ENCODE measurements at regions not wholly inside any gene's neighbourhood (a gene's known extent, or its start where the extent isn't known, plus 50 kb on each side); places are given as distances from the start of the nearest gene placed in this dataset.
A peak's percentile ranks its signal among the peaks of the same experiment; 100 is the strongest.
"Not testable (repeated sequence)": the region's sequence is repeated elsewhere in the genome, so short reads cannot be mapped to it uniquely, and the experiment has no call there.

- DNase-seq (ENCODE audit: low spot score) = no peak
Observed at GRCh38 chr4:124105212-124105611, 607.3 kb downstream of the ANKRD50 start.

GRCh38 chr4:124111411-124111810, 601.1 kb downstream of the ANKRD50 start:
- no peak for DNase-seq (ENCODE audit: low spot score)

DNA sequence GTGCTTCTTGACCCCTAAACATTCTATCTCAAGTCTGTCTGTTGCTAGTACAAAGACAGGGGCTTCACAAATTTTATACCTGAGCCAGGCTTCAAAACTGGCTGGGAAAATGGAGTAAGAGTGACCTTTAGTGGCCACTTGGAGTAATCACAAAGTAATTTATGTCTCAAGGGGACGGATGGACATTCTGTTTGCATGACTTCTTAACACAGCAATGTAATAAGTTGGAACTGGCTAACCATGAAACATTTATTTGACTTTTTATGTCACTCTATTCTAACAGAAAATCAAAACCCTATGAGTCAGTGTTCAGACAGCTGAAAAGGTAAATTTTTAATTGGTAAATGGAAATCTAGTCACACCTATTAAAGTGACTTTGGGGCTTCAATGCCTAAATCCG, 600.6 kb downstream of the ANKRD50 start:
- peak; percentile 54 for DNase-seq (ENCODE audit: low spot score)

GRCh38 chr4:124118061-124118460, 594.5 kb downstream of the ANKRD50 start:
- DNase-seq (ENCODE audit: low spot score) = no peak

- DNase-seq (ENCODE audit: low spot score) = no peak
Observed at GRCh38 chr4:124121461-124121971, 591.0 kb downstream of the ANKRD50 start.

- DNase-seq (ENCODE audit: low spot score) = no peak
Observed at GRCh38 chr4:124123181-124123580, 589.4 kb downstream of the ANKRD50 start.

- DNase-seq (ENCODE audit: low spot score) = no peak
Observed at GRCh38 chr4:124123721-124124120, 588.8 kb downstream of the ANKRD50 start.

GRCh38 chr4:124131324-124131723, 581.2 kb downstream of the ANKRD50 start:
- DNase-seq (ENCODE audit: low spot score) = not testable (repeated sequence)

DNA sequence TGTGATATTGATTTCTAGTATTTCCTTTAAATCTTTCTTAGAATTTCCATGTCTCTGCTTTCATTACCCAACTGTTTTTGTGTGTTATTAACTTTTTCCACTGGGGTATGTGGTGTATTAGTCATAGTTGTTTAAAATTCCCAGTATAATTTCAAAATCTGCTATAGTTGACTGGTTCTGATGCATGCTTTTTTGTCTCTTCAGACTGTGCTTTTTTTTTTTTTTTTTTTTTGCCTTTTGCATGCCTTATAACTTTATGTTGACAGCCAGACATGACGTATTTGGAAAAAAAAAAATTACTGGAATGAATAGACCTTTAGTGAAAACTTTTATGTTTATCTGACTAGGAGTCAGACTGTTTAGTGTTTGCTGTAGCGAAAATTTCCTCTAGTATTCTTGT, 580.4 kb downstream of the ANKRD50 start:
- no peak for DNase-seq (ENCODE audit: low spot score)

DNA sequence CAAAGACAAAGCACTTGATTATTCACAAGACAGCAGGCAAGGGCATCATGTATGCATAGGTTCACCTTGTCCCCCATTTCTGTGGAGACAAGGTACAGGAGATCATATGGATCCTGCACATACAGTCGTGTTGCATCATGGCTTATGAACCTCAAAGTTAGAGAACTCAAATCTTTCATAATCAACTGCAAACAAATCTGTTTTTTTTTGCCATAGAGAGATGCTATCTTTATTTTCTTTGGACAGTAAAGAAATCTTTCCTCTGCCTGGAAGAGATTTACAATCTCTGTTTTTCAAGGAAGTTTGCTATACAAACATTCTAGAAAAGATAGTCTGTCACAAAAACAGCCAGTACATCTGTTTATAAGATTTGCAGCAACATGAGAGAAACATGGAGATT, 578.8 kb downstream of the ANKRD50 start:
- no peak for DNase-seq (ENCODE audit: low spot score)

- DNase-seq (ENCODE audit: low spot score) = no peak
Observed at GRCh38 chr4:124135409-124135813, 577.1 kb downstream of the ANKRD50 start.

GRCh38 chr4:124139044-124139443, 573.5 kb downstream of the ANKRD50 start:
- DNase-seq (ENCODE audit: low spot score) = no peak

DNA sequence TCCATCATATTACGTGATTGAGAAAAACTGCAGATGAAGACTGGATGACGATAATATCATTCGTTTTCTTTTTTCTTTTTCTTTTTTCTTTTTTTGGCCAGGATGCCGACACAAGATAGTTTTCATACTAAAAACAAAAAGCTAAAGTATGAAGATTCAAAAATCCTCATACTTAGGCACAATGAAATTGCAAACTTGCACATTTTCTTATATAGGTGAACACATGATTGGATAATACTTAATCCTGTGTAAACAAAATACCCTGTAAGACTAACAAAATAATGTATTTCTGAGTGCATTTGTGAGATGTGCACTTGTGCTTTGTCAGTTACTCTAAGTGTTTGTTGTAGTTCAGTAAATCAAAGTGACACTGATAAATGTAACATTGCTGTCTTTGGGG, 568.9 kb downstream of the ANKRD50 start:
- no peak for DNase-seq (ENCODE audit: low spot score)

- DNase-seq (ENCODE audit: low spot score) = no peak
Observed at GRCh38 chr4:124144238-124144654, 568.3 kb downstream of the ANKRD50 start.

- DNase-seq (ENCODE audit: low spot score) = no peak
Observed at GRCh38 chr4:124146068-124146467, 566.5 kb downstream of the ANKRD50 start.

DNA sequence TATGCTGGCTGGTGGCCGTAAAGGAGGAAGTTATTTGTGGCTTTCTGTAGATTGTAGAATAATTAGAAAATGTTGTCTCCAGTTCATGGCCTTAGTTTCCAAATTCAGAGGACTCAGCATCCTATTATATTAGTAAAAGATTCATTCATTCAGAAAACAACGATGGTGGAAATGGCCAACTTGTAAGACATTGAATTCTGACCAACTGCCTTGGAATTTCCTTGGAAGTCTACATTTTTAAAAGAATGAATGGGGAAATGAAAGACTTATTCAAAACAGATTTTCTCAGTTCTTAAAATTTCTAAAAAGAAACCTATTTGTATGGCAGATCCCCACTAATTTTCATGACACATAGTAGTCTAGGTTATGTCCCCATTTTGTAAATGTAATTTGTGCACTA, 561.5 kb downstream of the ANKRD50 start:
- DNase-seq (ENCODE audit: low spot score) = no peak

DNA sequence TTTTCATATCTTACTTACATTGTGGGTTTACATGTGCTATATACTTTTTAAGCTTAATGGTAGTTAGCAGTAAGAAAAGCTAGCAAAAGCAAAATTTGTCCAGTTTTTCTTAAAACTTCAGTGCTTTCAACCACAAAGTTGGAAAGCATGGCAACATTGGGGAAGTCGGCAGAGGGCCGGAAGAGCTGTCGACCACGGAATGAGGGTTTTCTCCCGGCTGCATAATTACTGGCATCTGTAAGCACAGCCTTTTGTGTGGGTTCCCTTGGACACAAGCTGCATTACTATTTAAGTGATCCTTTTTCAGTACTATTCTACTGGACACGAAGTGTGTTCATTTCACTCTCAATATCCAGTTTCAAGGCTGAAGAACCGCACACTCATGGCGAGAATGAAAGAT, 560.4 kb downstream of the ANKRD50 start:
- no peak for DNase-seq (ENCODE audit: low spot score)

DNA sequence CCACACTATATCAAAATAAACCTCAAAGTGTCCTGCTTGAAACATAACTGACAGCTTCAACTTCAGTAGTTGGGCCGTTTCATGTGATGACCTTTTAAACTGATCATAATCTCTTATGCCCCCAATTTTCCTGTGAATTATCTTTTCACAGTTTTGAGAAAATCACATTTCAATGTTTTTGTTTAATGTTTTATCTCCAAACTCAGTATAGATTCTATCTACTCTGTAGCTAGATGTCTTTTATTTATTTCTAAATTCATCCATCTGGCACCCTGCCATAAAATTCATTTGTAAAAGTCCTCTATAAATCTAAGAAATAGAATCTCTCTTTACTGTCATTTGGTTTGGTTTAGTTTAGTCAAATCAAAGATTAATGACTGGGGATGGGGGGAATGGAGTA, 557.3 kb downstream of the ANKRD50 start:
- no peak for DNase-seq (ENCODE audit: low spot score)

DNA sequence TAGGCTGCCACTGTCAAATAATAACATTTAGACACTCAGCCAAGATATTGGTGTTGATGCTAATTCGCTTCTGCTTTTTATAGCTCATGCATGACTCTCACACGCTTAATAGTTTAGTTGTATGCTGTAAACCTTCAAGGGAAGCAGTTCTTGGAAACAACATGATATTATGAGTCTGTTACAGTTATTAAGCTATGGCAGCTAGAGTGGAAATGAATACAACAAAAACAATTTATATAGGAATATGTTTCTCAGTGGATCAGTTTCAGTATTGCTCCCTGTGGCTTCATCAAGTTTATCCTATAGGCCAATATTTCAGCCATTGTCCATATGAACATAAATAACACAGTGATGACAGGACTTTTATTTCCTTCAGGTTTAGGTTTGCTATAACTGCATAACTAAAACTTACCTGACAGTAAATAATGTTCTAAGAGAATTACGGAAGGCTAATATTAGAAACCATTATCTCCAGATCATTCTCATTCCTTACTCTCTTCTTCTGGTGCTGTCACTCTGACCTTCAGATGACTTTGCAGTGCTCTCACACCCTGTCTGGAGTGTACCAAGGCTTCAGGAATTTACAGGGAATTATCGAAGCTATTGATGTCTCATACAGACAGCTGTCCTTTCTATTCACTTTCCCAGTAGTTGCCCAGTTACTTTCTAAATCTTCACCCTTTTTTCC, 555.0 kb downstream of the ANKRD50 start:
- DNase-seq (ENCODE audit: low spot score) = no peak

DNA sequence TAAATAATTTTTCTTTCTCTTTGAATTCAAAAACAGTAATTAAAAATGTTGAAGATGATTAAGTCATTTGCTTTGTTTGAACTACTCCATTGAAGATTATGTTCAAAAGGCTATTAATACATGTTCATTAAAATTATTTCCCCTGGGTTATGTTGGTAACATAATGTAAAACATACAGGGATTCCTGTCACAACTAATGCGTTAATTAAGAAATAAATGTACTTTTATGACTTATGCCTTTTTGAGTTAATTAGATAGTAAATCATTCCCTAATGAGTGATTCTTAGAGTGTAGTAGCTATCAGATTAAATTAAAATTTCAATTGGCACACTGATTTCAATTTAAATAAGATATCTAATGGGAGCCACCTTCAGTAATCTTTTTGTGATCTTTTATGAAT, 549.1 kb downstream of the ANKRD50 start:
- no peak for DNase-seq (ENCODE audit: low spot score)

- DNase-seq (ENCODE audit: low spot score) = no peak
Observed at GRCh38 chr4:124167602-124168001, 544.9 kb downstream of the ANKRD50 start.

GRCh38 chr4:124169524-124169923, 543.0 kb downstream of the ANKRD50 start:
- DNase-seq (ENCODE audit: low spot score) = not testable (repeated sequence)

GRCh38 chr4:124173912-124174311, 538.6 kb downstream of the ANKRD50 start:
- no peak for DNase-seq (ENCODE audit: low spot score)

Measured in NAMALWA (cell line).